ENCODE measurements at regions not wholly inside any gene's neighbourhood (a gene's known extent, or its start where the extent isn't known, plus 50 kb on each side); places are given as distances from the start of the nearest gene placed in this dataset.
"Not testable (repeated sequence)": the region's sequence is repeated elsewhere in the genome, so short reads cannot be mapped to it uniquely, and the experiment has no call there.

DNA sequence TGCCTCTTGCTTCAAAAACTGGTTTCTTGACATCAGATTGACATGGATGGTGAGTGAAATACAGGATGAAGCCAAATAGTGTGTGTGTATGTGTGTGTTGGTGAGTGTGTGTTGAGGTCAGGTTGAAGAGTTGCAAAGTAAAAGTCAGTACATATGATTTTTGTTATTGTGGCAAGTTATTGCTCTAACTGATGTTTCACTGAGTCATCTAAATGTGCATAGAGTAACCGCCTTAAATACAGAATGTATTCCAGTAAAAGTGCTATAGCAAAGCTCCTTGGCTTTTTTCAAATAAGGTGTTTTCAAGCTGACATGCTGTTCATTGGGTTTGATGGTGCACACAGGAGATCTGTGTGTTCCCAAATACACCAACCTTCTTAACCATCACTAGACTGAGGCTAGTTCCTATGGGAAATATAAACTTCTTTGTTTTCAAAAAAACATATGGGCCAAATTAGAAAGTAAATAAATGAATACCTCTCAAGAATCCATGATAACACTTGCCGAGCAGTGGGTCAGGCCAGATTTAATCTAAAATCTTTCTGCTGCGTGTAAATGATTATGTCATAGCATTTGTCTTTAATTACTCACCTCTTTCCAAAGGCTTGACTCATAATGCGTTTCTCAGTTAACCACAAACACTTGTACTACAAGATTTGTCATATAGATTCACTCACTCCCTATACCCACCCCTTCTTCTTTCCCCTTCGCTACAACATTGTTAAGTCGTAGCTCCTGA lies 151.1 kb downstream of the LYPLAL1 start:
- Histone ChIP-seq H3K27ac (no peak overlapping the region), H3K27me3 (no peaks in the 10 kb centered on the region), H3K4me1 (ENCODE audit: low read depth) (no peaks in the 10 kb centered on the region), H3K9me3 (ENCODE audit: low read depth) (no peaks in the 10 kb centered on the region), H3K36me3 (no peaks in the 10 kb centered on the region), H3K4me3 (no peak overlapping the region)
- peak in 1 of 2 donors; percentile 87 for DNase-seq (ENCODE audit: low read depth in 1 of 2, low spot score in 1 of 2)
- TF ChIP-seq, protein P1, sequence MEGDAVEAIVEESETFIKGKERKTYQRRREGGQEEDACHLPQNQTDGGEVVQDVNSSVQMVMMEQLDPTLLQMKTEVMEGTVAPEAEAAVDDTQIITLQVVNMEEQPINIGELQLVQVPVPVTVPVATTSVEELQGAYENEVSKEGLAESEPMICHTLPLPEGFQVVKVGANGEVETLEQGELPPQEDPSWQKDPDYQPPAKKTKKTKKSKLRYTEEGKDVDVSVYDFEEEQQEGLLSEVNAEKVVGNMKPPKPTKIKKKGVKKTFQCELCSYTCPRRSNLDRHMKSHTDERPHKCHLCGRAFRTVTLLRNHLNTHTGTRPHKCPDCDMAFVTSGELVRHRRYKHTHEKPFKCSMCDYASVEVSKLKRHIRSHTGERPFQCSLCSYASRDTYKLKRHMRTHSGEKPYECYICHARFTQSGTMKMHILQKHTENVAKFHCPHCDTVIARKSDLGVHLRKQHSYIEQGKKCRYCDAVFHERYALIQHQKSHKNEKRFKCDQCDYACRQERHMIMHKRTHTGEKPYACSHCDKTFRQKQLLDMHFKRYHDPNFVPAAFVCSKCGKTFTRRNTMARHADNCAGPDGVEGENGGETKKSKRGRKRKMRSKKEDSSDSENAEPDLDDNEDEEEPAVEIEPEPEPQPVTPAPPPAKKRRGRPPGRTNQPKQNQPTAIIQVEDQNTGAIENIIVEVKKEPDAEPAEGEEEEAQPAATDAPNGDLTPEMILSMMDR (IDR thresholded peaks at IDR 0.05; ENCODE audit: low read depth, low read length), result no peak

- no peaks in the 10 kb centered on the region for H3K27me3 ChIP-seq
- no peak overlapping the region for H3K27ac ChIP-seq
Measured at GRCh38 chr1:219324171-219324570, 150.5 kb downstream of the LYPLAL1 start.

DNA sequence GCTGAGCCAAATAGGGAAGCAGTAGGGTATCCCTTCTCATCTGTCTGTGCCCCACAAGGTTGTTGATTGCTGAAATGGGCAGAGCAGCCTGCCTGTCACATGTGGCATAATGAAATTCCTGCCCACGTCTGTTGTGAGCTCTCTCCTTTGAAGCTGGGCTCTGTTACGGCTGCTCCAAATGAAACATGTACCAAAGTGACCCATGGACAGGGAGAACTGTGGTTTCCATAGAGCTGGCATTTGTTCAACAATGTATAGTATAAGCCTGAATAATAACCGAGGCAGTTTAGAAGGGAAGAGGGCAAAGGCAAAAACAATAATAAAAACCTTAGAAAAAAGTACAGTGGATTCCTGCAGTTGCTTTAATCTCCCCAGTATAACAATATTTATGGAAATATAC lies 149.7 kb downstream of the LYPLAL1 start:
- Histone ChIP-seq H3K4me1 (ENCODE audit: low read depth) (no peaks in the 10 kb centered on the region), H3K27ac (no peak overlapping the region), H3K36me3 (no peaks in the 10 kb centered on the region), H3K4me3 (no peak overlapping the region), H3K27me3 (no peaks in the 10 kb centered on the region), H3K9me3 (ENCODE audit: low read depth) (no peaks in the 10 kb centered on the region)
- peak in 1 of 2 donors; percentile 46 for DNase-seq (ENCODE audit: low read depth in 1 of 2, low spot score in 1 of 2)
- TF ChIP-seq, protein P1 (IDR thresholded peaks at IDR 0.05; ENCODE audit: low read depth, low read length), result no peak

More at GRCh38 chr1:219324171-219324570, 150.5 kb downstream of the LYPLAL1 start:
- TF ChIP-seq, protein P1 (IDR thresholded peaks at IDR 0.05; ENCODE audit: low read depth, low read length), result no peak
- H3K9me3 ChIP-seq (ENCODE audit: low read depth), result no peaks in the 10 kb centered on the region
- no peak for DNase-seq (ENCODE audit: low read depth in 1 of 2, low spot score in 1 of 2)
- H3K4me1 ChIP-seq (ENCODE audit: low read depth), result no peaks in the 10 kb centered on the region
- no peaks in the 10 kb centered on the region for H3K36me3 ChIP-seq
- no peak overlapping the region for H3K4me3 ChIP-seq

DNA sequence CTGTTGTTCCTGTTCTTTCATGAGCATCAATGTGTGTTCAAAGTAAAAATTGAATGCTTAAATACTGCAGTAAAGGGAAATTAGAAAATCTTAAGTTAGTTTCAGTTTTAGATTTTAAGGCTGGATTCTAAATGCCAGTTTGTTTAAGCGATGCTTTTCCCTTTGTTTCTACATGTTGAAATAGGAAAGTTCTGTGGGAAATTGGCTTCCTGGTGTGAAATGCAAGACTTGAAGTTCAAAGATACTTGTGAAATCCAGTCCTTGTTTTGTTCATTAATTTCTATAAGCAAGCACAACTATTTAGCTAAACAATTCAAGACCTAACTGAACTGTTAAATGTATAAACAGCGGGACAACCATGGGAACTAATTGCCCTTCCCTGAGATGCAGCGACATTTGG lies 149.1 kb downstream of the LYPLAL1 start:
- Histone ChIP-seq H3K27me3 (no peaks in the 10 kb centered on the region), H3K36me3 (no peaks in the 10 kb centered on the region), H3K4me3 (no peak overlapping the region), H3K9me3 (ENCODE audit: low read depth) (no peaks in the 10 kb centered on the region), H3K27ac (no peak overlapping the region), H3K4me1 (ENCODE audit: low read depth) (no peaks in the 10 kb centered on the region)
- TF ChIP-seq, protein P1 (IDR thresholded peaks at IDR 0.05; ENCODE audit: low read depth, low read length), result no peak
- DNase-seq (ENCODE audit: low read depth in 1 of 2, low spot score in 1 of 2), result no peak

- H3K36me3 ChIP-seq, result not testable (repeated sequence)
Measured at GRCh38 chr1:219320563-219320962, 146.9 kb downstream of the LYPLAL1 start.

GRCh38 chr1:219318826-219319225 lies 145.1 kb downstream of the LYPLAL1 start:
- no peak for DNase-seq (ENCODE audit: low read depth in 1 of 2, low spot score in 1 of 2)
- Histone ChIP-seq H3K27me3 (no peaks in the 10 kb centered on the region), H3K4me3 (no peak overlapping the region), H3K9me3 (ENCODE audit: low read depth) (no peaks in the 10 kb centered on the region), H3K27ac (no peak overlapping the region), H3K36me3 (no peaks in the 10 kb centered on the region), H3K4me1 (ENCODE audit: low read depth) (no peaks in the 10 kb centered on the region)
- TF ChIP-seq, protein P1 (IDR thresholded peaks at IDR 0.05; ENCODE audit: low read depth, low read length), result no peak

More at GRCh38 chr1:219320563-219320962, 146.9 kb downstream of the LYPLAL1 start:
- not testable (repeated sequence) for DNase-seq (ENCODE audit: low read depth in 1 of 2, low spot score in 1 of 2); H3K4me3 ChIP-seq; H3K27me3 ChIP-seq; H3K4me1 ChIP-seq (ENCODE audit: low read depth); H3K9me3 ChIP-seq (ENCODE audit: low read depth); H3K27ac ChIP-seq
